SK-N-SH treated with all-trans-retinoic acid at 6 μM for 48 hours (cell line): ENCODE measurements at regions not wholly inside any gene's neighbourhood (a gene's known extent, or its start where the extent isn't known, plus 50 kb on each side); places are given as distances from the start of the nearest gene placed in this dataset.
"Not testable (repeated sequence)": the region's sequence is repeated elsewhere in the genome, so short reads cannot be mapped to it uniquely, and the experiment has no call there.

Experiments used
- ATAC-seq: fragments of 200-7000 bp; cut with Tn5 transposase; 3 replicates; pipeline ENCODE4 v1.9.1; 2020; ENCODE audit warnings: mild to moderate bottlenecking, moderate library complexity
- ARNTL ChIP-seq: fragments of 450-650 bp; formaldehyde crosslinking; IDR thresholded peaks from 2 replicates; pipeline ENCODE4 v1.5.0; 2020; ENCODE audit warnings: low read depth, mild to moderate bottlenecking, moderate library complexity, borderline replicate concordance
- BACH2 ChIP-seq: fragments of 250-450 bp; sonication (Bioruptor Pico); IDR thresholded peaks from 2 replicates; pipeline ENCODE4 v1.9.0; 2021; ENCODE audit warnings: mild to moderate bottlenecking, borderline replicate concordance
- CREB5 ChIP-seq: fragments of 250-450 bp; sonication (Bioruptor Pico); IDR thresholded peaks from 2 replicates; pipeline ENCODE4 v1.5.1; 2020; ENCODE audit warnings: low read depth, mild to moderate bottlenecking, moderate library complexity
- CSRNP3 ChIP-seq: fragments of 250-450 bp; sonication (Bioruptor Pico); IDR thresholded peaks from 2 replicates; pipeline ENCODE4 v1.5.1; 2021; ENCODE audit warnings: mild to moderate bottlenecking, moderate library complexity
- ESRRG ChIP-seq: fragments of 250-450 bp; sonication (Bioruptor Pico); IDR thresholded peaks from 2 replicates; pipeline ENCODE4 v1.6.1; 2021; ENCODE audit warnings: mild to moderate bottlenecking
- GLIS3 ChIP-seq: fragments of 250-450 bp; sonication (Bioruptor Pico); IDR thresholded peaks from 2 replicates; pipeline ENCODE4 v1.5.0; 2020; ENCODE audit warnings: mild to moderate bottlenecking, moderate library complexity
- OSR1 ChIP-seq: fragments of 250-450 bp; sonication (Bioruptor Pico); IDR thresholded peaks from 2 replicates; pipeline ENCODE4 v1.8.0; 2022; ENCODE audit warnings: moderate library complexity, mild to moderate bottlenecking, inconsistent platforms
- PATZ1 ChIP-seq: fragments of 250-450 bp; sonication (Bioruptor Pico); IDR thresholded peaks from 2 replicates; pipeline ENCODE4 v1.8.0; 2020; ENCODE audit warnings: mild to moderate bottlenecking, moderate library complexity, borderline replicate concordance
- POU6F1 ChIP-seq: fragments of 250-450 bp; sonication (Bioruptor Pico); IDR thresholded peaks from 2 replicates; pipeline ENCODE4 v1.8.0; 2021; ENCODE audit warnings: low read depth, mild to moderate bottlenecking, moderate library complexity, borderline replicate concordance
- PPARA ChIP-seq: fragments of 250-450 bp; sonication (Bioruptor Pico); IDR thresholded peaks from 2 replicates; pipeline ENCODE4 v1.5.0; 2020; ENCODE audit warnings: mild to moderate bottlenecking, borderline replicate concordance
- RARB ChIP-seq: fragments of 250-450 bp; sonication (Bioruptor Pico); IDR thresholded peaks from 2 replicates; pipeline ENCODE4 v1.8.0; 2021; ENCODE audit warnings: mild to moderate bottlenecking, moderate library complexity
- SNAI2 ChIP-seq: fragments of 250-450 bp; sonication (Bioruptor Pico); IDR thresholded peaks from 2 replicates; pipeline ENCODE4 v1.5.0; 2020; ENCODE audit warnings: mild to moderate bottlenecking, moderate library complexity
- TCF4 ChIP-seq: fragments of 250-450 bp; sonication (Bioruptor Pico); IDR thresholded peaks from 2 replicates; pipeline ENCODE4 v1.8.0; 2021; ENCODE audit warnings: mild to moderate bottlenecking, moderate library complexity, borderline replicate concordance
- TOX ChIP-seq: fragments of 250-450 bp; sonication (Bioruptor Pico); IDR thresholded peaks from 2 replicates; pipeline ENCODE4 v1.8.0; 2021; ENCODE audit warnings: mild to moderate bottlenecking, moderate library complexity, borderline replicate concordance
- TSHZ2 ChIP-seq: fragments of 250-450 bp; sonication (Bioruptor Pico); IDR thresholded peaks from 2 replicates; pipeline ENCODE4 v1.5.0; 2020; ENCODE audit warnings: mild to moderate bottlenecking, moderate library complexity
- ZC3H10 ChIP-seq: fragments of 250-450 bp; sonication (Bioruptor Pico); IDR thresholded peaks from 2 replicates; pipeline ENCODE4 v1.5.1; 2021; ENCODE audit warnings: mild to moderate bottlenecking, moderate library complexity
- ZFP30 ChIP-seq: fragments of 450-650 bp; formaldehyde crosslinking; IDR thresholded peaks from 2 replicates; pipeline ENCODE4 v1.5.0; 2022; ENCODE audit warnings: mild to moderate bottlenecking, moderate library complexity
- ZNF565 ChIP-seq: fragments of 450-650 bp; formaldehyde crosslinking; conservative IDR thresholded peaks from 2 replicates; pipeline ENCODE4 v1.5.0; 2020; ENCODE audit warnings: low read depth, mild to moderate bottlenecking, moderate library complexity
- ZNF70 ChIP-seq: fragments of 450-650 bp; formaldehyde crosslinking; IDR thresholded peaks from 2 replicates; pipeline ENCODE4 v1.5.0; 2020; ENCODE audit warnings: mild to moderate bottlenecking, moderate library complexity
- ZNF8 ChIP-seq: fragments of 450-650 bp; formaldehyde crosslinking; IDR thresholded peaks from 2 replicates; pipeline ENCODE4 v1.5.0; 2020; ENCODE audit warnings: mild to moderate bottlenecking, moderate library complexity

GRCh38 chr2:37753758-37754157, 82.3 kb upstream of the CDC42EP3 start:
- ATAC-seq, result no peak
- TF ChIP-seq ZNF70 (CRISPR knock-in tag) (no peak), OSR1 (CRISPR knock-in tag) (no peak), CSRNP3 (CRISPR knock-in tag) (no peak), SNAI2 (no peak), ZNF565 (CRISPR knock-in tag) (no peak), ZFP30 (CRISPR knock-in tag) (no peak), ARNTL (CRISPR knock-in tag) (no peak), ZNF8 (CRISPR knock-in tag) (no peak), RARB (CRISPR knock-in tag) (no peak), PPARA (CRISPR knock-in tag) (no peak), TCF4 (CRISPR knock-in tag) (no peak), ESRRG (CRISPR knock-in tag) (no peak), CREB5 (CRISPR knock-in tag) (no peak), BACH2 (CRISPR knock-in tag) (no peak), ZC3H10 (CRISPR knock-in tag) (no peak), TOX (CRISPR knock-in tag) (no peak), GLIS3 (CRISPR knock-in tag) (no peak), POU6F1 (CRISPR knock-in tag) (no peak), PATZ1 (CRISPR knock-in tag) (no peak)

GRCh38 chr2:37755961-37756559, 84.6 kb upstream of the CDC42EP3 start:
- not testable (repeated sequence) for ATAC-seq

GRCh38 chr2:37757456-37757855, 86.0 kb upstream of the CDC42EP3 start:
- not testable (repeated sequence) for ATAC-seq

GRCh38 chr2:37758141-37758601, 86.7 kb upstream of the CDC42EP3 start:
- not testable (repeated sequence) for ATAC-seq

- not testable (repeated sequence) for ATAC-seq
These were observed 88.5 kb upstream of the CDC42EP3 start for GRCh38 chr2:37759989-37760388.

GRCh38 chr2:37760471-37760870, 89.0 kb upstream of the CDC42EP3 start:
- ATAC-seq, result no peak
- TF ChIP-seq PATZ1 (CRISPR knock-in tag) (no peak), TOX (CRISPR knock-in tag) (no peak), ARNTL (CRISPR knock-in tag) (no peak), CREB5 (CRISPR knock-in tag) (no peak), OSR1 (CRISPR knock-in tag) (no peak), RARB (CRISPR knock-in tag) (no peak), ZFP30 (CRISPR knock-in tag) (no peak), TSHZ2 (no peak), GLIS3 (CRISPR knock-in tag) (no peak)
